ENCODE measurements at regions not wholly inside any gene's neighbourhood (a gene's known extent, or its start where the extent isn't known, plus 50 kb on each side); places are given as distances from the start of the nearest gene placed in this dataset.
"Not testable (repeated sequence)": the region's sequence is repeated elsewhere in the genome, so short reads cannot be mapped to it uniquely, and the experiment has no call there.

DNA sequence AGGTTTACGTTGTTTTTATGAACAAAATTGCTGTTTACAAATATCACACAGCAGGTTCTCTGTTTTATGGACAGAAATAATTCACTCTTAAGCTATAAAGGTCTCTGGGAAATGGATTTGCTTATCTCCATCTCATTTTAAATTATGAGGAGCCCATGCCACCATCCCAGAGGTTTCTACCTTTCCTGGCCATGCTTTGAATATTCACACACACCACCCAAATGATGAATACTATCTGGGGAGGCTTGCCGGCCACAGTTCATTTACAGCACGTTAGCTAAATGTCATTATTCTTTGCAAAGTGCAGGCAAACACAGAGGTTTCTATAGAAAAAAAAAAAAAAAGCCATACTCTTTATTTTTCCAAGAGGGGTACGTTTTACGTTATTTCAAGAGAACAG is 1446.7 kb downstream of the FAM181B start:
- H3K4me3 ChIP-seq: no peak overlapping the region
- H3K36me3 ChIP-seq: no peaks in the 10 kb centered on the region
- H3K27ac ChIP-seq: no peak overlapping the region
- H3K9me3 ChIP-seq: peaks cover 0 to 2% (median 0%) of the 10 kb centered on the region in 4 donors
- TF ChIP-seq POLR2A (IDR thresholded peaks at IDR 0.05) (no peak), POLR2AphosphoS5 (IDR thresholded peaks at IDR 0.05) (no peak), EP300 (IDR thresholded peaks at IDR 0.05) (no peak), CTCF (IDR thresholded peaks at IDR 0.05) (no peak)
- intact Hi-C loops (cut with DNase I): no loop called here
- H3K27me3 ChIP-seq: no peaks in the 10 kb centered on the region
- no peak for DNase-seq
- H3K4me1 ChIP-seq: no peaks in the 10 kb centered on the region
- WGBS, 2 donors: 50 to 56% methylated on average over 5 of the region's 5 CpGs

DNA sequence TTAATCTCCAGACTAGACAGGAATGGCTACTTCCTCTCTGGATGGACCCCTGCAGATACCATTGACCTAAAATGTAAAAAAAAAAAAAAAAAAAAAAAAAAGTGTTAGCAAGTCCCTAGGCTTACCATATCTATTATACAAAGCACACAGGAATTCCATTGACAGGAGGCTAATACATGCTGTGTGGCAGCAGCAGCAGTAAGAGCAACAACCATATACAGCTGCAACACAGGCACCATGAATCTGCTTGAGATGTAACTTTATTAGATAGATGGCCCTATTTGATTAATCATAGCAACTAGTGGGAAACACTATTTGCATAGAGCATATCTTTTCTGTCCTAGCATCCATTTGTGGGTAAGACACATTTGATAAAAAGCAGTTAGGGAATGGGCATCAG is 1447.1 kb downstream of the FAM181B start:
- Histone ChIP-seq H3K4me1 (no peaks in the 10 kb centered on the region), H3K36me3 (no peaks in the 10 kb centered on the region), H3K27me3 (no peaks in the 10 kb centered on the region), H3K9me3 (peaks cover 0 to 2% (median 0%) of the 10 kb centered on the region in 4 donors), H3K27ac (no peak overlapping the region), H3K4me3 (no peak overlapping the region)
- DNase-seq: no peak
- TF ChIP-seq CTCF (IDR thresholded peaks at IDR 0.05): no peak
- TF ChIP-seq EP300 (IDR thresholded peaks at IDR 0.05): no peak
- no peak for TF ChIP-seq POLR2A (IDR thresholded peaks at IDR 0.05)
- TF ChIP-seq POLR2AphosphoS5 (IDR thresholded peaks at IDR 0.05): no peak
- intact Hi-C loops (cut with DNase I): no loop called here

GRCh38 chr11:81280228-81280627 is 1453.4 kb downstream of the FAM181B start:
- H3K4me3 ChIP-seq; DNase-seq; H3K36me3 ChIP-seq; H3K27ac ChIP-seq; H3K9me3 ChIP-seq; intact Hi-C loops (cut with DNase I); H3K27me3 ChIP-seq; H3K4me1 ChIP-seq: not testable (repeated sequence)
- 91 to 95% methylated on average over 1 of the region's 1 CpG for WGBS, 2 donors

DNA sequence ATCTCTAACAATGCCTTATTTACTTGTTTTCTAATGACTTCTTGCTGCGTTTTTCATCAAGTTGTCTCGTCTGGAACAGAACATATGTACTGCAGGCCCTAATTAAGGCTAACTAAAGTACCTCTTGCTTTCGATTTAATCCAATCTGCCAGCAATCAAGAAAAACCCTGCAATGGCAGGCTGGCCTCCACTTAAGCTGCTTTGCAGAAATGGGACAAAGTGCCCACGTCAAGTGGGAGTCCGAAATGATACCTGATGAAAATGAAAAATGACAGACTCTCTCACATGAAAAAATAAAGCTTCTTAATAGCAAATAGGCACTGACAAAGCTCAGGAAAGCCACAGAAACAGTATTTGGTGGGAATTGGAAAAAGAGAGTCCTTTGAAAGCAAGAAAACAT is 1454.7 kb downstream of the FAM181B start:
- no peaks in the 10 kb centered on the region for H3K27me3 ChIP-seq
- no peaks in the 10 kb centered on the region for H3K4me1 ChIP-seq
- intact Hi-C loops (cut with DNase I): no loop called here
- TF ChIP-seq CTCF (IDR thresholded peaks at IDR 0.05): no peak
- no peak for TF ChIP-seq EP300 (IDR thresholded peaks at IDR 0.05)
- TF ChIP-seq POLR2A (IDR thresholded peaks at IDR 0.05): no peak
- TF ChIP-seq POLR2AphosphoS5 (IDR thresholded peaks at IDR 0.05): no peak
- no peak for DNase-seq
- no peak overlapping the region for H3K4me3 ChIP-seq
- no peaks in the 10 kb centered on the region for H3K36me3 ChIP-seq
- no peak overlapping the region for H3K27ac ChIP-seq
- no peaks in the 10 kb centered on the region for H3K9me3 ChIP-seq
- WGBS, 2 donors: 83 to 92% methylated on average over 5 of the region's 5 CpGs

DNA sequence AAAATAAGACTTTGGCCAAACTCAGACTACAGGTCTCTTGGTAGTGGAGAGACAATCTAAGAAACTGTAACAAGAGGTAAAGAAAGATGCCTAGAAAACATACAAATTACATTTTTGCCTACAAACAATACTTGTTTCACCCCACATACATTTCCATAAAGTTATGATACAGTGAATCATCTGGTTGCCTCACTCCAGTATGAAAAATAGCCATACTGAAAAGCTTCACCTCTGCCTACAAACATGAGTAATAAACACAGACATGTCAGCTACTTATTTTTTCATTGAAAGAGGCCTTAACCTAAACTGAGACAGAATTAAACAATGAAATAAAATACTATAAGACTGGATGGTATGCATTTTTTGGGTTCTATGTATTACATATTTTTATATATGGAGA is 1463.0 kb downstream of the FAM181B start:
- H3K4me3 ChIP-seq: no peak overlapping the region
- intact Hi-C loops (cut with DNase I): no loop called here
- no peaks in the 10 kb centered on the region for H3K36me3 ChIP-seq
- H3K27me3 ChIP-seq: no peaks in the 10 kb centered on the region
- H3K27ac ChIP-seq: no peak overlapping the region
- H3K9me3 ChIP-seq: no peaks in the 10 kb centered on the region
- no peaks in the 10 kb centered on the region for H3K4me1 ChIP-seq
- TF ChIP-seq CTCF (IDR thresholded peaks at IDR 0.05) (no peak), POLR2AphosphoS5 (IDR thresholded peaks at IDR 0.05) (no peak), EP300 (IDR thresholded peaks at IDR 0.05) (no peak), POLR2A (IDR thresholded peaks at IDR 0.05) (no peak)
- DNase-seq: no peak

Data from sigmoid colon (tissue), 6 donors.